ENCODE measurements at regions not wholly inside any gene's neighbourhood (a gene's known extent, or its start where the extent isn't known, plus 50 kb on each side); places are given as distances from the start of the nearest gene placed in this dataset.

DNA sequence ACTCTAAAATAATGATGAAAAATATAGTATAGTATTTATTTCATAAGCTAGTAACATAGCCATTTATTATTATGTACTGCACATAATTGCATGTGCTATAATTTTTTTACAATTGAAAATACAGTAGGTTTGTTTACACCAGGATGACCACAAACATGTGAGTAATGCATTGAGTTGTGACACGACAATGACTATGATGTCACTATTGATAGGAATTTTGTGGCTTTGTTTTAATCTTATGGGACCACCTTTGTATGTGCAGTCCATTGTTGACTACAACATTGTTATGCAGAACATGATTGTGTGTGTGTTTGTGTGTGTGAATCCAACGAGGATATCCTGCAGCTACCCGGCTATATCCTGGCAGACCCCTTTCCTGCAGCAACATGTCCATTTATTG is 372.2 kb upstream of the MCTP2 start:
- TF ChIP-seq ZC3H10 (CRISPR knock-in tag; IDR thresholded peaks at IDR 0.05) (no peak), GLIS3 (CRISPR knock-in tag; IDR thresholded peaks at IDR 0.05) (no peak), ARNTL (CRISPR knock-in tag; IDR thresholded peaks at IDR 0.05; ENCODE audit: borderline replicate concordance, low read depth) (no peak), ISL1 (CRISPR knock-in tag; IDR thresholded peaks at IDR 0.05) (no peak), TOX (CRISPR knock-in tag; IDR thresholded peaks at IDR 0.05; ENCODE audit: borderline replicate concordance) (no peak), TCF4 (CRISPR knock-in tag; IDR thresholded peaks at IDR 0.05; ENCODE audit: borderline replicate concordance) (no peak)
- TF ChIP-seq, protein P1, sequence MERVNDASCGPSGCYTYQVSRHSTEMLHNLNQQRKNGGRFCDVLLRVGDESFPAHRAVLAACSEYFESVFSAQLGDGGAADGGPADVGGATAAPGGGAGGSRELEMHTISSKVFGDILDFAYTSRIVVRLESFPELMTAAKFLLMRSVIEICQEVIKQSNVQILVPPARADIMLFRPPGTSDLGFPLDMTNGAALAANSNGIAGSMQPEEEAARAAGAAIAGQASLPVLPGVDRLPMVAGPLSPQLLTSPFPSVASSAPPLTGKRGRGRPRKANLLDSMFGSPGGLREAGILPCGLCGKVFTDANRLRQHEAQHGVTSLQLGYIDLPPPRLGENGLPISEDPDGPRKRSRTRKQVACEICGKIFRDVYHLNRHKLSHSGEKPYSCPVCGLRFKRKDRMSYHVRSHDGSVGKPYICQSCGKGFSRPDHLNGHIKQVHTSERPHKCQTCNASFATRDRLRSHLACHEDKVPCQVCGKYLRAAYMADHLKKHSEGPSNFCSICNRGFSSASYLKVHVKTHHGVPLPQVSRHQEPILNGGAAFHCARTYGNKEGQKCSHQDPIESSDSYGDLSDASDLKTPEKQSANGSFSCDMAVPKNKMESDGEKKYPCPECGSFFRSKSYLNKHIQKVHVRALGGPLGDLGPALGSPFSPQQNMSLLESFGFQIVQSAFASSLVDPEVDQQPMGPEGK (CRISPR knock-in tag; IDR thresholded peaks at IDR 0.05; ENCODE audit: borderline replicate concordance) = no peak
- TF ChIP-seq, protein P2, sequence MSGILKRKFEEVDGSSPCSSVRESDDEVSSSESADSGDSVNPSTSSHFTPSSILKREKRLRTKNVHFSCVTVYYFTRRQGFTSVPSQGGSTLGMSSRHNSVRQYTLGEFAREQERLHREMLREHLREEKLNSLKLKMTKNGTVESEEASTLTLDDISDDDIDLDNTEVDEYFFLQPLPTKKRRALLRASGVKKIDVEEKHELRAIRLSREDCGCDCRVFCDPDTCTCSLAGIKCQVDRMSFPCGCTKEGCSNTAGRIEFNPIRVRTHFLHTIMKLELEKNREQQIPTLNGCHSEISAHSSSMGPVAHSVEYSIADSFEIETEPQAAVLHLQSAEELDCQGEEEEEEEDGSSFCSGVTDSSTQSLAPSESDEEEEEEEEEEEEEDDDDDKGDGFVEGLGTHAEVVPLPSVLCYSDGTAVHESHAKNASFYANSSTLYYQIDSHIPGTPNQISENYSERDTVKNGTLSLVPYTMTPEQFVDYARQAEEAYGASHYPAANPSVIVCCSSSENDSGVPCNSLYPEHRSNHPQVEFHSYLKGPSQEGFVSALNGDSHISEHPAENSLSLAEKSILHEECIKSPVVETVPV (CRISPR knock-in tag; IDR thresholded peaks at IDR 0.05) = no peak
